GM19468 (cell line): ENCODE measurements at regions not wholly inside any gene's neighbourhood (a gene's known extent, or its start where the extent isn't known, plus 50 kb on each side); places are given as distances from the start of the nearest gene placed in this dataset.

ENCODE experiments used
- ATAC-seq: cut with Tn5 transposase; IDR thresholded peaks from one replicate; pipeline ENCODE4 v1.9.1; 2021; ENCODE audit warnings: mild to moderate bottlenecking, moderate library complexity, moderate number of reproducible peaks; ENCODE audit not compliant: unreplicated experiment; ENCODE audit errors: extremely low read depth

GRCh38 chr10:117698809-117699208, 156.3 kb downstream of the EMX2 start:
- ATAC-seq = no peak

- ATAC-seq = no peak
Observed at GRCh38 chr10:117699436-117700075, 157.0 kb downstream of the EMX2 start.

- ATAC-seq = no peak
Observed at GRCh38 chr10:117710181-117710798, 167.7 kb downstream of the EMX2 start.

GRCh38 chr10:117716889-117717288, 174.3 kb downstream of the EMX2 start:
- no peak for ATAC-seq

- ATAC-seq = no peak
Observed at GRCh38 chr10:117718986-117719920, 176.7 kb downstream of the EMX2 start.

- no peak for ATAC-seq
Observed at GRCh38 chr10:117720931-117721835, 178.6 kb downstream of the EMX2 start.

GRCh38 chr10:117721873-117722272, 179.3 kb downstream of the EMX2 start:
- ATAC-seq = no peak

- no peak for ATAC-seq
Observed at GRCh38 chr10:117723343-117723742, 180.8 kb downstream of the EMX2 start.

GRCh38 chr10:117725993-117726392, 183.4 kb downstream of the EMX2 start:
- ATAC-seq = no peak

- no peak for ATAC-seq
Observed at GRCh38 chr10:117726596-117727295, 184.2 kb downstream of the EMX2 start.

GRCh38 chr10:117727421-117727820, 184.9 kb downstream of the EMX2 start:
- no peak for ATAC-seq

GRCh38 chr10:117728087-117728486, 185.5 kb downstream of the EMX2 start:
- ATAC-seq = no peak

- ATAC-seq = no peak
Observed at GRCh38 chr10:117729156-117729555, 186.6 kb downstream of the EMX2 start.

- no peak for ATAC-seq
Observed at GRCh38 chr10:117731121-117731791, 188.7 kb downstream of the EMX2 start.

- no peak for ATAC-seq
Observed at GRCh38 chr10:117734731-117735405, 192.3 kb downstream of the EMX2 start.

GRCh38 chr10:117736655-117737054, 194.1 kb downstream of the EMX2 start:
- ATAC-seq = no peak

- ATAC-seq = no peak
Observed at GRCh38 chr10:117740088-117740487, 197.5 kb downstream of the EMX2 start.

- no peak for ATAC-seq
Observed at GRCh38 chr10:117740691-117741222, 198.2 kb downstream of the EMX2 start.
